K562 (cell line): ENCODE measurements at regions not wholly inside any gene's neighbourhood (a gene's known extent, or its start where the extent isn't known, plus 50 kb on each side); places are given as distances from the start of the nearest gene placed in this dataset.

Experiments used
- ATF1 ChIP-seq, 2 experiments: fragments of 450-650 bp in 1 of 2; IDR thresholded peaks; 2 replicates each; pipeline ENCODE4 v1.6.1; 2016; ENCODE audit warnings: missing compliant biosample characterization in 1 of 2, missing genetic modification characterization in 1 of 2
- COPS2 ChIP-seq: fragments of 450-650 bp; conservative IDR thresholded peaks from 2 replicates; pipeline ENCODE4 v1.6.1; 2016; ENCODE audit warnings: mild to moderate bottlenecking, moderate library complexity
- CREB5 ChIP-seq: fragments of 250-450 bp; sonication (Bioruptor Pico); IDR thresholded peaks from 2 replicates; pipeline ENCODE4 v1.5.0; 2020; ENCODE audit warnings: mild to moderate bottlenecking
- DPF2 ChIP-seq: fragments of 450-650 bp; IDR thresholded peaks from 2 replicates; pipeline ENCODE4 v1.6.1; 2016
- GTF2B ChIP-seq: IDR thresholded peaks from 2 replicates; pipeline ENCODE4 v1.6.1; 2011; ENCODE audit not compliant: insufficient read length; ENCODE audit errors: extremely low read depth
- HCFC1 ChIP-seq: IDR thresholded peaks from 2 replicates; pipeline ENCODE4 v1.6.1; 2012; ENCODE audit warnings: low read depth, low read length, improper control_type of control experiment
- ID3 ChIP-seq, 2 experiments: fragments of 250-450 bp in 1 of 2; fragments of 450-650 bp in 1 of 2; sonication (Bioruptor Pico) in 1 of 2; IDR thresholded peaks; 2 replicates each; pipeline versions ENCODE4 v1.6.1 to v1.8.0; 2016 to 2021; ENCODE audit warnings: mild to moderate bottlenecking in 2 of 2, moderate library complexity in 2 of 2, missing compliant biosample characterization in 1 of 2, missing genetic modification characterization in 1 of 2
- KLF1 ChIP-seq: fragments of 450-650 bp; IDR thresholded peaks from 2 replicates; pipeline ENCODE4 v1.6.1; 2016; ENCODE audit warnings: missing genetic modification characterization, missing compliant biosample characterization
- KLF13 ChIP-seq: fragments of 450-650 bp; IDR thresholded peaks from 2 replicates; pipeline ENCODE4 v1.6.1; 2016; ENCODE audit warnings: missing genetic modification characterization, low read depth, mild to moderate bottlenecking, missing compliant biosample characterization, moderate library complexity, borderline replicate concordance
- MEIS2 ChIP-seq: fragments of 450-650 bp; IDR thresholded peaks from 2 replicates; pipeline ENCODE4 v1.6.1; 2014; ENCODE audit warnings: mild to moderate bottlenecking; ENCODE audit not compliant: partially characterized antibody
- NRF1 ChIP-seq, 2 experiments: fragments of 450-650 bp; IDR thresholded peaks in 1 of 2; conservative IDR thresholded peaks in 1 of 2; 2 replicates each; pipeline ENCODE4 v1.6.1; 2014; ENCODE audit warnings: mild to moderate bottlenecking in 2 of 2
- NUFIP1 ChIP-seq: fragments of 450-650 bp; IDR thresholded peaks from 2 replicates; pipeline ENCODE4 v1.6.1; 2018; ENCODE audit not compliant: partially characterized antibody
- PHF20 ChIP-seq: fragments of 450-650 bp; IDR thresholded peaks from 2 replicates; pipeline ENCODE4 v1.6.1; 2018; ENCODE audit not compliant: partially characterized antibody
- STAT6 ChIP-seq: sonication (generic); formaldehyde crosslinking; IDR thresholded peaks from 2 replicates; pipeline ENCODE4 v1.8.1; 2023; ENCODE audit warnings: mild to moderate bottlenecking, missing genetic modification reagents
- TBL1XR1 ChIP-seq, 2 experiments: IDR thresholded peaks; 2 replicates each; pipeline ENCODE4 v1.6.1; 2012; ENCODE audit warnings: improper control_type of control experiment in 2 of 2, low read length in 2 of 2, mild to moderate bottlenecking in 1 of 2
- TFE3 ChIP-seq: fragments of 450-650 bp; formaldehyde crosslinking; IDR thresholded peaks from 2 replicates; pipeline ENCODE4 v1.4.0; 2020; ENCODE audit warnings: mild to moderate bottlenecking, mixed read lengths
- THRA ChIP-seq: fragments of 450-650 bp; IDR thresholded peaks from 2 replicates; pipeline ENCODE4 v1.6.1; 2017; ENCODE audit warnings: mild to moderate bottlenecking, moderate library complexity
- ZNF263 ChIP-seq: sonication (generic); formaldehyde crosslinking; IDR thresholded peaks from 2 replicates; pipeline ENCODE4 v1.8.0; 2022; ENCODE audit warnings: mild to moderate bottlenecking, missing genetic modification reagents, borderline replicate concordance

GRCh38 chr14:22332686-22333421 lies 256.2 kb downstream of the DAD1 start (continued):
- TF ChIP-seq TFE3 (CRISPR knock-in tag), result no peak
- TF ChIP-seq DPF2, result 0 out of 2 replicates have a peak, but pooled peaks have one; percentile 19
- TF ChIP-seq NUFIP1, result no peak
- peak; percentile 97 for TF ChIP-seq MEIS2
- no peak for TF ChIP-seq CREB5 (CRISPR knock-in tag)
- TF ChIP-seq PHF20, result no peak
- TF ChIP-seq ATF1 (CRISPR knock-in tag; IDR thresholded peaks at IDR 0.05), result no peak
- no peak for TF ChIP-seq ATF1 (tag; IDR thresholded peaks at IDR 0.05)
- no peak for TF ChIP-seq ID3 (CRISPR knock-in tag; IDR thresholded peaks at IDR 0.05)
- TF ChIP-seq ID3 (tag; IDR thresholded peaks at IDR 0.05), result no peak
- TF ChIP-seq STAT6 (CRISPR knock-in tag), result no peak
- TF ChIP-seq TBL1XR1 (IDR thresholded peaks at IDR 0.05; ENCODE audit: low read length in 2 of 2), result no peak
- peak in 1 of 2 experiments; percentile 41; a peak in 2 of 4 replicates for TF ChIP-seq NRF1 (conservative IDR thresholded peaks at IDR 0.05 in 1 of 2, IDR thresholded peaks at IDR 0.05 in 1 of 2)
- no peak for TF ChIP-seq HCFC1
- TF ChIP-seq COPS2, result no peak
- TF ChIP-seq KLF1 (tag), result no peak
- TF ChIP-seq GTF2B, result no peak
- no peak for TF ChIP-seq KLF13
- no peak for TF ChIP-seq ZNF263 (CRISPR knock-in tag)
- no peak for TF ChIP-seq THRA
